Activated CD4-positive, alpha-beta T cell treated with anti-CD3 and anti-CD28 coated beads, Interleukin-2, amount 50 U/mL, for 48 hours (primary cell): ENCODE measurements at regions not wholly inside any gene's neighbourhood (a gene's known extent, or its start where the extent isn't known, plus 50 kb on each side); places are given as distances from the start of the nearest gene placed in this dataset.
"Not testable (repeated sequence)": the region's sequence is repeated elsewhere in the genome, so short reads cannot be mapped to it uniquely, and the experiment has no call there.

ENCODE experiments used
- DNase-seq, 2 experiments: peaks; one replicate each; pipeline ENCODE4 v3.0.0-alpha.2; 2020

DNA sequence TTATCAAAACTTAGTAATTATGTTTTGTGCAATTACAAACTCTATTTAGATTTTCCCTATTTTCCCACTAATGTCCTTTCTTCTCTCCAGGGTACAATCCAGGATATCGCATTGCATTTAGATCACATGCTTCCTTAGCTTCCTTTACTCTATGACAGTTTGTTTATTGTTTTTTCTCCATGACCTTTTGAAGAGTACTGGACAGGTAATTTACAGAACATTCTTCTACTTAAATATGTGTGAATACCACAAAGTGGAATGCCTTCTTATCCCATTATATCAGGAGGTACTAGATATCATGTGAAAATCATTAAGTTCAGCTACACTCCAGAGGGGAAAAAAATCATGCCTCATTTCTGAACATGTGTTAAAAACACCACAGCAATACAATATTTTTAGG lies 776.6 kb upstream of the CDH9 start:
- DNase-seq = no peak

DNA sequence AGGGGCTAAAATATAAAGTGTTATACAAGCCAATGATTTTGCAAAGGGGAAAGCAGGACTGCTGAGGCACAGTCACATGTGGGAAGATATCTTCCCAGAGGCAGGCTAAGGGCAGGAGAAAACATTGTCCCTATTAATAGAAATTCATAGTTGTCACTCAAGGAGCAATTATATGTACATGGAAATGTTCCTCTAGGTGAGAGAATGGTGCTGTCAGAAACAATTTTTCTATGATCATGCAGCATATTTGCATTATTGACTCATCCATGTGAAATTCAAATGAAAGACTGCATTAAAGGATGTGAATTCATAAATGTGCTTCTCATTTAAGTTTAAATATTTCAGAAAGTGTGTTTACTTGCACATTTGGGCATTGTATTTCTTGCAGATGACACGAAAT lies 775.9 kb upstream of the CDH9 start:
- DNase-seq = no peak

DNA sequence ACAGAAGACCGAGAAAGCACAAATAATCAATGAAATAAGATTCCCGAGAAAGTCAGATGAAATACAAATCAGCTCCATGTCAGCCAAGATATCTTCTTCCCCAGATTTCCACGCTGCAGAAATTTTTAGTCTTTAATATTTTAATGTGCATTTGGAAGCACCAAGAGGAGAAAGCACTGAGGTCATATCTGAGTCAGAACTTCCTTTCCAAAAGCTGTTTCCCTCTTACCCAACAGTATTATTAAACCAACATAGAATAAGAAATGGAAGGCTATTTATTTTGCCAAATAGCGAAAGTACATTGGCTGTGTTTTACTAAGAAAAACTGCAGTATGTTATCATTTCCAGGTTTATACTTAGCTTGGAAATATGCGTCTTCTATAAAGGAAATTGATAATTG lies 772.1 kb upstream of the CDH9 start:
- DNase-seq = no peak

DNA sequence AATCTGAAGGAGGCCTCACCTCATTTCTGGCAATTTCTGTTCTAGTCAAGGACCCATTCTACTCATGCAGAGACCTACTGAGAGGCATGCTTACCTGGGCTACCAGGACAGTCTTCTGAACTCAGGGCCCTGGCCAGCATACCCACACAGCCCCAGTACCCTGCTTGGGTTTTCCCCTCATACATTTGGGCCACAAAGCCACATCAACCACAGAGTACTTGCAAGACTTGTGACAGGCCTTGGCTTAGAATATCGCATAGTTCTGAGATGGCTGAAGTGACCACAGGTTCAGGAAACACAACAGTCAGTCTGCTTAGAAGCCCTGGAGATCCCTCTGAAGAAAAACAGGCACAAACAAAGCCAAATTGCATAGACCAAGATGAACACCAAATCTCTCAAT lies 758.8 kb upstream of the CDH9 start:
- no peak for DNase-seq

DNA sequence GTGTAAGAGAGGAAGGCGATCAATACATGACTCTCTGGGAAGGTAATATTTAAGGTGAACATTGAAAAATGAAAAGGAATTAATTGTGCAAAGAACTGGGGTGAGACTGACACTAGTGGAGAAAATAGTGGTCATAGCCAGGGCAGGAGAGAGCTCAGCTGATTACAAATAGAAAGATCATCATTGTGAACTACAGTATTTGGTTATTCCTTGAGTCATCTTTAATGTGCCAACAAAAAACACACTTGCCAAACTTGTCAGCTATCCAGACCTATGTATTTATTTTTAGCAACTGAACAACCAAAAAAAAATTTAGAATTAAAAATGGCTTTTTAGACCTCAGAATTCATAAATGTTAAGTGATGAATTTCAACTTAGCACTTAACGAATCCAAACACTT lies 749.8 kb upstream of the CDH9 start:
- DNase-seq = no peak

DNA sequence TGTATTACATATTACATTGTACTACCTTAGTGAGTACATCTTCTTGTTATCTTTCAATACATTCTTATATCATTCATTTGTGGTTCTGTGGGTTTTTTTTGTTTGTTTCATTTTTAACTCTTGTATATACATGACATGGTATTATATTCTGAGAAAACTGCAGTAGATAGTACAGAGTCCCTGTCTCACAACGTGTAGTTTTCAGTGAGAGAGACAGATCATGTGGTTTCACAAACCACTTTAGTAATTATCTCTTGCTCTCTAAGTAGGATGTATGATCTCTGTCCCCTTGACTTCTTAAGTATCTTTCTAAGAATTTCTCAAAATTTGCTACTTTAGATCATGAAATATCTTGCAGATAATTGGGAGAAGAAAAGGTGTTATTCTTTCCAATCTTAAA lies 745.9 kb upstream of the CDH9 start:
- DNase-seq = no peak

DNA sequence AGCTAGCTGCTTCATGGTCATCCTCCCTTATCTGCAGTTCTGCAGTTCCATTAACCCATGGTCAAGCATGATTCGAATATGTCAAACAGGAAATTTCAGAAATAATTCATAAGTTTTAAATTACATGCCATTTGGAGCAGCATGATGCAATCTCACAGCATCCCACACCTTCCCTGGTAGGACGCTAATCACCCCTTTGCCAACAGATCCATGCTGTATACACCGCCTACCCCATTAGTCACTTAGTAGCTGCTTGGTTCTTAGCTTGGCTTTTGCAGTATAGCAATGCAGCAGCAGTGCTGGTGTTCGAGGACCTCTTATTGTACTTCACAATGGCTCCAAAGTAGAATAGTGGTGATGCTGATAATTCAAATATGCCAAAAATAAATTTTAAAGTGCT lies 739.7 kb upstream of the CDH9 start:
- no peak for DNase-seq

DNA sequence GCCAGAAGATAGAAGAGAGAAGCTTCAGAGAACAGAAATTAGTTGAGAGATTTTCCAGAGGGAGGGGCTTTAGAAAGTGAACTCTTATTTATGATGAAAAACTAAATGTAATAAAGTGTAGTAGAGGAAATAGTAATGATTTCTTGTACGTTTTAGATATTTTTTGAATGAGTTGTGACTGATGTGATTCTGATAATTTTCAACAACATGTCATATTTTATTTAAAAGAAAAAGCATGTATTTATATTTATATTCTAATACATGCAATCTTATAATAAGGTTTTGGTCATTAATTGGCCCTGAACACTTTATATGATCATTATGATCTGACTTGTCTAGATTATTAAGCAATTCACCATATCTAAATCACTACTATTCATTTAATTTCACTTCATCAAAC lies 735.2 kb upstream of the CDH9 start:
- DNase-seq = no peak

DNA sequence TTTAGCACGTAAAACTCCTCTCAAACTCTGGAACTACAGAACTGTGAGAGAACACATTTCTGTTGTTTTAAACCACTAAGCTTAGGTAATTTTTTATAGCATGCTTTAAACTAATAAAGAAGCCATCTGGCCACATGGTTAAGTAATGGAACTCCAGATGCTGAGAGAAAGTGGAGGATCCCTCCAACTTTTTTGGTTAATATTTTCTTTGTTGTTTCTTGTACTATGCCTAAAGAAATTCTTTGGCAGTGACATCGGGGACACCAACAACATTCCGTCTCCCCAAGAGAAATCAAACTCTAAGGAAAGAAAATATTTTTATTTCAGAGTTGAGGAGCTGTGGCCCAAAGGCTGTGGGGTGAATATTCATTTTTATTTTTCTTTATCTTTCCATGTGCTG lies 734.8 kb upstream of the CDH9 start:
- no peak for DNase-seq

DNA sequence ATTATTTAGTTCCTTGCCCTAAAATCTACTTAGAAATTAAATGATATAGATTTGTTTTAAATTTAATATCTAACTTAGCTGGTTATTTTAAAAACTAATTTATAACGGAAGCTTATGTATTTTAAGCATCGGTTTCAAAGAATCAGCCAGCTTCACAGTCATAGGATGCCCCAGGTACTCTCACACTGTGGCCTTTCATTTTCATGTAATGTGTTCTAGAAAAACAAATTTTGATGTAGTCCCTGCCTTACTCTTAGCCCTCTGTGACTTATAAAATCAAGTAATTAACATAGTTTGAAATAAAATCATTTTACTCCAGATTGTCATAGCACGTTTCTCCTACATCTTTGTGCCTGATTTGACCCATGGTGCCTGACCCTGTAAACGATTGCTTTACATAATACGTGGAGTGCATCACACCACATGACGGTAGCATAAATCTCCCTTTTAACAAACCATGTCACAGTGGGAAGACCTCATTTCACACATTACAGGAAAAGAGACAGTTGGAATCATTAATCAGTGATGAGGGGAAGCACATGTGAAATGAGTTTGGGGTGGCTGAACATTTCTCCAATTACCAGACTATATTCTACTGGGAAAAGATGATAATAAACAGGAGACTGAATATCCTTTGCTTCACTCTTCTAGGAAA lies 731.5 kb upstream of the CDH9 start:
- DNase-seq = no peak

DNA sequence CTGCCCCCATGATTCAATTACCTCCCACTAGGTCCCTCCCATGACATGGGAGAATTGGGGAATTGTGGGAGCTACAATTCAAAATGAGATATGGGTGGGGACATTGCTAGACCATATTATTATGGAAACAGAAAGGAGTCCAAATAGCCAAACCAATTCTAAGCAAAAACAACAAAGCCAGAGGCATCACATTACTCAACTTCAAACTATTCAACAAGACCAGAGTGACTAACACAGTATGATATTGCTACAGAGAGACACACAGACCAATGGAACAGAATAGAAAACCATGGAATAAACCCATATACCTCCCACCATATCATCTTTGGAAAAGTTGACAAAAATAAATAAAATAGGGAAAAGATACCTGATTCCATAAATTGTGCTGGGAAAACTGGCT lies 710.5 kb upstream of the CDH9 start:
- no peak for DNase-seq

DNA sequence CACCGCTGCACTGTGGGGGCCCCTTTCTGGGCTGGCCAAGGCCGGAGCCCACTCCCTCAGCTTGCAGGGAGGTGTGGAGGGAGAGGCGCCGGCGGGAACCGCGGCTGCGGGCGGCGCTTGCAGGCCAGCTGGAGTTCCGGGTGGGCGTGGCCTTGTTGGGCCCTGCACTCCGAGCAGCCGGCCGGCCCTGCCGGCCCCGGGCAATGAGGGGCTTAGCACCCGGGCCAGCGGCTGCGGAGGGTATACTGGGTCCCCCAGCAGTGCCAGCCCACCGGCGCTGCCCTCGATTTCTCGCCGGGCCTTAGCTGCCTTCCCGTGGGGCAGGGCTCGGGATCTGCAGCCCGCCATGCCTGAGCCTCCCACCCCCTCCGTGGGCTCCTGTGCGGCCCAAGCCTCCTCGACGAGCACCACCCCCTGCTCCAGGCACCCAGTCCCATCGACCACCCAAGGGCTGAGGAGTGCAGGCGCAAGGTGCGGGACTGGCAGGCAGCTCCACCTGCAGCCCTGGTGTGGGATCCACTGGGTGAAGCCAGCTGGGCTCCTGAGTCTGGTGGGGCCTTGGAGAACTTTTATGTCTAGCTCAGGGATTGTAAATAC lies 705.1 kb upstream of the CDH9 start:
- DNase-seq = not testable (repeated sequence)

DNA sequence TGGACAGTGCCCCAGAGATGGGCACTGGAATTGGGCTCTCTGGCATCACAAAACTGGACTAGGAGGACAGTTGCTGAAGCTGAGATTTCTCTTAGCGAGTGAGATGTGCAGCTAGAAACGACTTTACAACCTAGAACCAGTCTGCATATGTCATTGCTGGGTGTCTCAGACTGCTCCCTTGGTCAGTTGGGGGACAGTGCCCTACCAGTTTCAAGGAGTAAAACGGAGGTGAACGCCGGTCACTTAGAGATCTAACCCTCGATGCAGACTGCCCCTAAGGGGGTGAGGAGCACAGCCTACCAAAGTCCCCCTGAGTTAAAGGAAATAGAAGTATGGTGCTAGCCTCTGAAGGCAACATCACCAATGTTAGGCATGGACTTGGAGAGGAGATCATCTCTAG lies 704.4 kb upstream of the CDH9 start:
- DNase-seq = no peak

DNA sequence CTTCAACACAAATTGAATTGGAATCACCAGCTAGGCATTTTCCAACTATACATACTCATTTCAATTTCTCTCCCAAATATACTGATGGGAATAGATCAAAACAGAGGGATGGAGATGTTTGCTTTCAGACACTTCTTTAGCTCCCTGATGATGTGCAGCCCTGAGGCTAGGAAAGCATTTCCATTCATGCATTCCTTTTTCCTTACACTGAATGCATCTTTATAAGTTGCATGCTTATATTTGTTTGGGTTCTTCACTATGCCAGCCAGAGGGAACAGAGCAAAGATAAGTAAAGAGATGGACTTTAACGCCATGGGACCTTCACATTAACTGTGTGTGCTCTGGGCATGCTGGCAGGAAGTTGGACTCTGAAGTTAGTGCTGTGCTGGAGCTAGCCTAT lies 696.5 kb upstream of the CDH9 start:
- DNase-seq = no peak

DNA sequence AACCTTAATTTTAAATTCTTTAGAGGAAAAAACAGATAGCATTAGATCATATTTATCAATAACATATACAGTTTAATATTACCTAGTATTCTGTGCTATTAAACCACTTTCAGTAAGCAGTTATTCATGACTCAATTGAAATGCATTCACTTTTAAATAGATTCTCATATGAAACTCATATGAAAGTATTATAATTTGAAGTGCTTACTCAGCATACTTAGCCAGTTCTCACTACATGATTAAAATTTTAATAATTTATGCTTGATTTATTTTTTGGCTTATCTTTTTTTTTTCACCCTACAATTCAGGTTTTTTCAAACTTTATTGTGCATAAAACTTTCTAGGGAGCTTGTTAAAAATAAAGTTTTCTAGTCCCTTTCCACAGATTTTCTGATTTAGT lies 694.9 kb upstream of the CDH9 start:
- no peak for DNase-seq

DNA sequence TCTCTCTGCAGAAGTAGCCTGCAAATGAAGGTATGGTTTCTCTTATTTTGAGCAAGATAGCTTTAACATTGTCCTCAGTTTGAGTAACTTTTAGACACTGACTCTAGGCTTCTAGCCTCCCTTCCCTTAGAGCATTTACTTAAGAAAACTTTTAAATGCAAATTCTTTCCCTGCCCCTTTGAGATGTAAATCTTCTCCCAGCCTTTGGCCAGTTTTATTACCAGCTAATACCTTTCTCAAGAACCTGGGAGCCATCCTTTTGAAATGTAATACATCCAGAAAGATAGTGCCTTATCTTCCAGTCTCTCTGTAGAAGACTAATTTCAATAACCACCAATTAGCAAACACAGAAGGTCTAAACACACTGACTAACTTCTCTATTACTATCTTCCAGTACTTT lies 688.9 kb upstream of the CDH9 start:
- DNase-seq = no peak

DNA sequence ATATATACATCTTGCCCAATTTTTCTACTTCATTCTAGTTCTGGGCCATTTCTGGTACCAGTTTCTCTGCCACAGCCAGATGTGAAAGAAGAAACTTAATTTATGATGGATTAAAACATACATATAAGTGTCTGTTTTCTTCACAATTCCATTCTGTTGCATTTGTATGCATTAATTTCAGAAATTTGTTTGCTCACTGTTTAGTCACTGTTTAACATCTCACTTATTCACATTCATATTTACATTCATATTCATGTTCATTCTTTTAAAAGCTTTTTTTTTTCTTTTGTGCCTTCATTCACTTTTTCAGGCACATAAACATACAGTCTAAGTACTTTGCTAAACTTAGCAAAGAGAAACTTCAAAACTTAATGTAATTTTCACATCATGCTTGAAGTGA lies 684.0 kb upstream of the CDH9 start:
- DNase-seq = no peak

DNA sequence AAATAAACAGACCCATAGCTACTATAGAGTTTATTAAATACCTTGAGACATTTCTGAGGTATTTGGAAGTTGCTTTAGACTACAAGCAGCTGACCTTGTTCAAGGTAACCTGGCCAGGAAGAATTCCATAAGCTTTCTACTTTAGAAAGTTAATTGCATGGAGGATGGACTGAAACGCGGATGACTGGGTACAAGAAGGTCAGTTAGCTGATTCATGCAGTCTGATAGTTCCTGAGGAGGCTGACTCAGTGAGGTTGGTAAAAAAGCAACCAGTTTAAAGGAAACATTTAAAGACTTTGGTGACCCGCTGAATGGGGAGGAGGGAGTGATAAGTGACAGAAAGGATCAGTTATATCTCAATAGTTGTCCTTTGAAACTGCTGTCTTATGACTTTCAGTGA lies 670.1 kb upstream of the CDH9 start:
- no peak for DNase-seq

DNA sequence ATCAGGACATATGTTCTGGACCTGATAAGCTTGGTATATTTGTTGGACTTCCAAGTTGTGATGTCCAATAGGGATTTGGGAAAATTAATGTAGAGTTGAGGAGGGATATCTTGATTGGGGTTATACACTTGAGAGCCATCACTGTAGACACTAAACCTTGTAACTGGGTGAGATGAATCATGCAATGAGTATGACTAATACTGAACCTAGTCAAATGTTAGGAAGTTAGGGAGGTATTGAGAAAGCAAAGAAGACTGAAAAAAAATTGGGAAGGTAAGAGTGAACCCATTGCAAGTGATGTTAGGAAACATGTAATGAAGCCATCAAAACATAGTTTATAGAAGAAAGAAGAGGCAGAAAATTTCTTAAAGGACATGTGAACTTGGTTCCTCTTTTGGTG lies 668.4 kb upstream of the CDH9 start:
- no peak for DNase-seq

DNA sequence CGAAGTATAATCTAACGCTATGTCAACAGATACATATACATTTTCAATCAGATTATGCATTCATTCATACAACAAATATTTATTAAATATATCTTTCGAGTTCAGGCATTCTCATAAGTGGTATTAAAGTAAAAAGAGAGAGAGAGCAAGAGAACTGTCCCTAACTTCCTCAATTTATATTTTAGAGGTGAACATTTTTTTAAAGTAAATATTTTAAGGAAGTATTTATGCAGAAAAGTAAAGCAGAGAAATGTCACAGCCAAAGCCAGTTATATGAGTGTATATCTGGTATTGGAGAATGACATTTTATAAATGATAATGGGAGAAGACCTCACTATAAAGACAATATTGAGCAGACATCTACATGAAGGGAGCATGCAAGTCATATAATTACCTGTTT lies 667.3 kb upstream of the CDH9 start:
- DNase-seq = no peak

DNA sequence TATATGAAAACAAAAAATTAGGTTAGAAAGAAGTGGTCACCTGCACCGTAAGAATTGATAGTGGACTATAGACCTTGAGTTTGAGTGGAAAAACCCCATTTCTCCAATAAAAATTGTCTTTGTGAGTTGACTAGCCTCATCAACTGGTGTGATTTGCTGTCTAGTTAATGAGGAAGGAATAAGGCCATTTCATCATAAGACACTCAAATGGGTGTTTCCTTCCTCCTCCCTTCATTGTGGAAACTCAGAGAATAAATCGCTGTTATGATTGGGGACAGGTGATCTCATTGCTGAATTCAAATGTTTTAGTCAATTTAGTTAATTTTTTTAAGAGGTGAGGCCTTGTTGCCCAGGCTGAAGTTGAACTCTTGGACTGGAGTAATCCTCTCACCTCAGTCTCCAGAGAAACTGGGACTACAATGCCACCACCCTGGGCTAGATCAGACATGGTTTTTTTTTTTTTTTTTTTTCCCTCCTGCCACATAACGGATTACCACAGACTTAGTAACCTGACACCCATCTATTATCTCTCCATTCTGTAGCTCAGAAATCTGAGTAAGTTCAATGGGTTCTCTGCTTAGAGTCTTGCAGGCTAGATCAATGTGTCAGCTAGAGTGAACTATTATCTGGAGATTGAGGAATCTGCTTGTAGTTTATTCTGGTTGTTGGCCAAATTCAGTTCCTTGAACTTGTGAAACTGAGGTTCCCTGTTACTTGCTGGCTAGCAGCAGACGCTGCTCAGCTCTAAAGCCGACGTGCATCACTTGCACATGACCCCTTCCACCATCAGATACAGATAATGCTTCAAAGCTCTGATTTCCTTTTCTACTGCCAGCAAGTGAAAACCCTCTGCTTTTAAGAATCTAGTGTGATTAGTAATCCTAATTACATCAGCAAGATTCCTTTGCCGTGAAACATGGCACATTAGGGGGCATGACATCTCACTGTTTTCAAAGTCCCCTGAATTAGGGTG lies 663.8 kb upstream of the CDH9 start:
- no peak for DNase-seq

DNA sequence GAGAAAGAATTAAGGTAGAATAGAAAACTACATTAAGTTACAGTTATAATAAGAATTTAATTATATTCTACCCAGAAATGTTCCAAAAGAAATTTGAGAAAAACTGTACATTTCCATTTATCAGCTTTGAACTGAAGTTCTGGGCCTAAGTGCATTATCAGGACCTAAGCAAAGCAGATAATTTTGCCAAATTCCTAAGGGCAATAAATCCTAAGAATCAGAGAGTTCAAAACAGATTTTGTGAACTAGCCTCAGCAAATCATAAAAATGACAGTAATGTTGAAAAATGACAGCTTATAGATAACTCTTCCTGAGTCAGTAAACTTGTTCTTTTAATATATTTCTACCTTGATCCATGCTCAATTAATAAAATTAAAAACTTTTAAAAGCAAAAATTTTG lies 662.1 kb upstream of the CDH9 start:
- DNase-seq = no peak

DNA sequence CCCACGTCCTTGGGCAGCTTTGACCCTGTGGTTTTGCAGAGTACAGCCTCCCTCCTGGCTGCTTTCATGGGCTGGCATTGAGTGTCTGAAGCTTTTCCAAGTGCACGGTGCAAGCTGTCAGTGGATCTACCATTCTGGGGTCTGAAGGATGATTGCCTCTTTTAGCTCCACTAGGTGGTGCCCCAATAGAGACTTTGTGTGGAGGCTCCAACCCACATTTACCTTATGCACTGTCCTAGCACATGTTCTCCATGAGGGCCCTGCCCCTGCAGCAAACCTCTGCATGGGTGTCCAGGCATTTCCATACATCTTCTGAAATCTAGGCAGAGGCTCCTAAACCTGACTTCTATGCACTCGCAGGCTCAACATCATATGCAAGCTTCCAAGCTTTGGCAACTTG lies 644.2 kb upstream of the CDH9 start:
- no peak for DNase-seq

DNA sequence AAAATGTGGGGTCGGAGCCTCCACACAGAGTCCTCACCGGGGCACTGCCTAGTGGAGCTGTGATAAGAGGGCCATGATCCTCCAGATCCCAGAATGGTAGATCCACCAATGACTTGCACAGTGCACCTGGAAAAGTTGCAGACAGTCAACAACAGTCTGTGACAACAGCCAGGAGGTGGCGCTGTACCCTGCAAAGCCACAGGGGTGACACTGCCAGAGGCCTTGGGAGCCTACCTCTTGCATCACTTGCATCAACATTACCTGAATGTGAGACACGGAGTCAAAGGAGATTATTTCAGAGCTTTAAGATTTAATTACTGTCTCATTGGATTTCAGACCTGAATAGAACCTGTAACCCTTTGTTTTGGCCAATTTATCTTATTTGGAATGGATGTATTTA lies 614.1 kb upstream of the CDH9 start:
- no peak for DNase-seq
